LNCAP (cell line): ENCODE measurements at regions not wholly inside any gene's neighbourhood (a gene's known extent, or its start where the extent isn't known, plus 50 kb on each side); places are given as distances from the start of the nearest gene placed in this dataset.

ENCODE experiments used
- CTCF ChIP-seq: fragments of 450-650 bp; IDR thresholded peaks from 2 replicates; pipeline ENCODE4 v1.5.1; 2017; ENCODE audit warnings: mild to moderate bottlenecking

- no peak for TF ChIP-seq CTCF
These were observed 517.0 kb upstream of the NRSN1 start for GRCh38 chr6:23608931-23609435.

GRCh38 chr6:23611776-23612381 lies 514.1 kb upstream of the NRSN1 start:
- TF ChIP-seq CTCF = no peak

- no peak for TF ChIP-seq CTCF
These were observed 507.6 kb upstream of the NRSN1 start for GRCh38 chr6:23618366-23618765.

- no peak for TF ChIP-seq CTCF
These were observed 505.1 kb upstream of the NRSN1 start for GRCh38 chr6:23620911-23621401.

GRCh38 chr6:23630726-23631635 lies 495.0 kb upstream of the NRSN1 start:
- TF ChIP-seq CTCF = no peak

GRCh38 chr6:23633996-23634395 lies 492.0 kb upstream of the NRSN1 start:
- no peak for TF ChIP-seq CTCF

- TF ChIP-seq CTCF = no peak
These were observed 490.9 kb upstream of the NRSN1 start for GRCh38 chr6:23635150-23635549.
